ENCODE measurements at regions not wholly inside any gene's neighbourhood (a gene's known extent, or its start where the extent isn't known, plus 50 kb on each side); places are given as distances from the start of the nearest gene placed in this dataset.
A peak's percentile ranks its signal among the peaks of the same experiment; 100 is the strongest.

- Histone ChIP-seq H2BK120ac (ENCODE audit: low read depth, low read length, poor library complexity, severe bottlenecking) (no peak overlapping the region), H3K9me3 (ENCODE audit: control insufficient read depth, low read depth, low read length) (no peaks in the 10 kb centered on the region), H3K56ac (ENCODE audit: insufficient read length, low read depth, low read length) (no peak overlapping the region), H3K18ac (ENCODE audit: insufficient read length, low read depth, low read length) (no peak overlapping the region), H2AK5ac (ENCODE audit: insufficient read length, low read length) (no peak overlapping the region), H3K9ac (ENCODE audit: extremely low read depth, insufficient read length, low read length) (no peak overlapping the region), H3K4ac (ENCODE audit: low read depth, low read length) (no peak overlapping the region), H3K4me1 (ENCODE audit: insufficient read depth, low read length) (peaks cover 4% of the 10 kb centered on the region; the same call in 1 of the 2 replicates), H2BK12ac (ENCODE audit: insufficient read length, low read depth, low read length) (no peak overlapping the region), H3K27me3 (ENCODE audit: insufficient read depth, low read length) (no peaks in the 10 kb centered on the region), H3K4me2 (ENCODE audit: insufficient read depth, insufficient read length, low read length) (no peak overlapping the region), H2AFZ (ENCODE audit: low read length) (no peak overlapping the region), H3K23me2 (ENCODE audit: insufficient read length, low read depth, low read length, poor library complexity, severe bottlenecking) (no peaks in the 10 kb centered on the region), H3T11ph (ENCODE audit: low read length) (no peak overlapping the region), H3K23ac (ENCODE audit: insufficient read length, low read depth, low read length) (no peak overlapping the region), H3K79me1 (ENCODE audit: insufficient read depth, low read depth, low read length, poor library complexity, severe bottlenecking) (no peaks in the 10 kb centered on the region), H4K20me1 (ENCODE audit: control insufficient read depth, insufficient read depth, insufficient read length) (no peaks in the 10 kb centered on the region), H3K14ac (ENCODE audit: insufficient read depth, low read length) (no peak overlapping the region), H2BK5ac (ENCODE audit: insufficient read length, low read length) (no peak overlapping the region), H3K79me2 (ENCODE audit: insufficient read depth, low read length) (no peaks in the 10 kb centered on the region), H4K91ac (ENCODE audit: insufficient read length, low read depth, low read length) (no peak overlapping the region), H2BK15ac (ENCODE audit: low read depth, low read length) (no peak overlapping the region), H4K5ac (ENCODE audit: insufficient read length, low read depth, low read length) (no peak overlapping the region), H2BK20ac (ENCODE audit: low read depth, low read length, poor library complexity, severe bottlenecking) (no peak overlapping the region), H4K8ac (replicated peaks; ENCODE audit: insufficient read length, low read depth, low read length) (no peak overlapping the region), H3K27ac (ENCODE audit: insufficient read length, low read depth, low read length) (no peak overlapping the region)
- Mint-ChIP-seq H3K27ac (peak overlapping the region in 1 of 3 experiments; percentile 83; a peak in 2 of 7 replicates), H3K36me3 (ENCODE audit: insufficient read depth in 1 of 3, low read depth in 3 of 3) (peaks cover 2 to 6% (median 6%) of the 10 kb centered on the region in 3 experiments; a peak in 6 of 7 replicates), H3K4me3 (no peak overlapping the region), H3K4me1 (peaks cover 43 to 46% of the 10 kb centered on the region in 2 experiments), H3K9me3 (peaks cover 3 to 9% of the 10 kb centered on the region in 2 experiments), H3K27me3 (ENCODE audit: low read depth) (no peaks in the 10 kb centered on the region)
- no peak for TF ChIP-seq CTCF (conservative IDR thresholded peaks at IDR 0.05)
- WGBS (ENCODE audit: extremely low coverage, insufficient read length, low lambda C conversion rate) = no CpG with 5 or more reads among the region's 3 CpGs
- DNase-seq = no peak
Observed at GRCh38 chr1:175833951-175834350, 90.6 kb upstream of the TNR start.

All from H9 (cell line).